OCI-M1 (cell line): ENCODE measurements at regions not wholly inside any gene's neighbourhood (a gene's known extent, or its start where the extent isn't known, plus 50 kb on each side); places are given as distances from the start of the nearest gene placed in this dataset.
A peak's percentile ranks its signal among the peaks of the same experiment; 100 is the strongest.
"Not testable (repeated sequence)": the region's sequence is repeated elsewhere in the genome, so short reads cannot be mapped to it uniquely, and the experiment has no call there.

Experiments used
- DNase-seq: peaks from one replicate; lab custom pipeline; 2025; lab: John Stamatoyannopoulos, UW

- no peak for DNase-seq
Measured at GRCh38 chr13:61358599-61358998, 57.0 kb downstream of the PCDH20 start.

DNA sequence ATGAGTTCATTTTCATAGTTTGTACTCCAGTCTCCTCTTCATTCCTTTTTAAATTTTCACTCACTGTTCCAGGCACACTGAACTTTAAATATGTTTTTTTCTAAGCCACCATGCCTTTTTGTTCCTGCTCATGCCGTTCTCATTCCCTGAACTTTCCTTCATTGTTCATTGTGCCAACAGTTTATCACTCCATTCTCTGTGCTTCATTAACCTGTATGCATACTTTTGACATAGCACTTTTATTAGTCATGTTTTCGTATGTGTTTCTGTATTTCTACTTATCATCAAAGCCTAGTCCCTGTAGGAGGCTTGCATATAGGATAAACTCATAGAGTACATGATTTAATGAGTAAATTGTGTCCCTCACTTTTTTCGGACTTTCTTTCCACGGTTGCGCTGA, 65.3 kb downstream of the PCDH20 start:
- DNase-seq, result no peak

DNA sequence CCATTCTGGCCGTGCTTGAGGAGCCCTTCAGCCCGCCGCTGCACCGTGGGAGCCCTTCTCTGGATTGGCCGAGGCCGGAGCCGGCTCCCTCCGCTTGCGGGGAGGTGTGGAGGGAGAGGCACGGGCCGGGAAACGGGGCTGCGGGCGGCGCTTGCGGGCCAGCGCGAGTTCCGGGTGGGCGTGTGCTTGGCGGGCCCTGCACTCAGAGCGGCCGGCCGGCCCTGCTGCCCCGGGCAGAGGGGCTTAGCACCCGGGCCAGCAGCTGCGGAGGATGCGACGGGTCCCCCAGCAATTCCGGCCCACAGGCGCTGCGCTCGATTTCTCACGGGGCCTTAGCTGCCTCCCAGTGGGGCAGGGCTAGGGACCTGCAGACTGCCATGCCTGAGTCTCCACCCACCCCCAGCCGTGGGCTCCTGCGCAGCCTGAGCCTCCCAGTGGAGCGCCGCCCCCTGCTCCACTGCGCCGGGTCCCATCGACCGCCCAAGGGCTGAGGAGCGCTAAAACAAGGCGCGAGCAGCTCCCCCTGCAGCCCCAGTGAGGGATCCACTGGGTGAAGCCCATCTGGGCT, 76.5 kb downstream of the PCDH20 start:
- no peak for DNase-seq

- no peak for DNase-seq
Measured at GRCh38 chr13:61316647-61317046, 99.0 kb downstream of the PCDH20 start.

- DNase-seq, result no peak
Measured at GRCh38 chr13:61294467-61295191, 121.0 kb downstream of the PCDH20 start.

GRCh38 chr13:61286148-61286745, 129.4 kb downstream of the PCDH20 start:
- peak; percentile 71 for DNase-seq

DNA sequence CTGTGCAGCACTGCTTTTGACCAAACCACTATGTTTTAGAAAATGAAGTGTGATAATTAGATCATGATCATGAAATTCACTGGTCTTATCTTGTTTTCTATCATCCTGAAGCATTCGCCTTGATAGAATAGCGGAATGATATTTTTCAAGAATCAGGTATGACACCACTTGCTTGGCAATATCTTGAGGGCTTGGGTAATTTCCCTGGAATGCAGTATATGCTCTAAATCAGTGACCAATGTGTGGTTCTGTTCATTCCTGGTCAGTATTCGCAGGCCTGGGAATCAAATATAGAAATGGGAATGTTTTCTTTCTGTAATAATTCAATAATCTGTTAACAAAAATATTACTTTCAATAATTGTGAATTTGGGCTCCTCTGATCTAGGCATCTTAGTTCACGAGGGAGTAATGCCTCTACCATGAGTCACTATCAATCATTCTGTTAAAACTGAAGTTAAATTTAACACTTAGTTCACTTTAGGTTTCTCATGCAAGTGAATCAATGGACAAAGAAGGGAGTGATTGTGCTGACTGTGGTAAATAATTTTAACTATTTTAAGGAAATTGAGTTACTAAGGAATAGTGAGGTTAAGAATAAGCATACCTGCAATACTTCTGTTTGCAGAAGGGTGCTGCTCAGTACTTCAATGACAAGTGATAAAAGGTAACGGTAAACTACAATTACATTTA, 137.9 kb downstream of the PCDH20 start:
- DNase-seq, result no peak

GRCh38 chr13:61277088-61277487, 138.6 kb downstream of the PCDH20 start:
- no peak for DNase-seq

- no peak for DNase-seq
Measured at GRCh38 chr13:61276401-61276800, 139.2 kb downstream of the PCDH20 start.

- no peak for DNase-seq
Measured at GRCh38 chr13:61275736-61276135, 139.9 kb downstream of the PCDH20 start.

DNA sequence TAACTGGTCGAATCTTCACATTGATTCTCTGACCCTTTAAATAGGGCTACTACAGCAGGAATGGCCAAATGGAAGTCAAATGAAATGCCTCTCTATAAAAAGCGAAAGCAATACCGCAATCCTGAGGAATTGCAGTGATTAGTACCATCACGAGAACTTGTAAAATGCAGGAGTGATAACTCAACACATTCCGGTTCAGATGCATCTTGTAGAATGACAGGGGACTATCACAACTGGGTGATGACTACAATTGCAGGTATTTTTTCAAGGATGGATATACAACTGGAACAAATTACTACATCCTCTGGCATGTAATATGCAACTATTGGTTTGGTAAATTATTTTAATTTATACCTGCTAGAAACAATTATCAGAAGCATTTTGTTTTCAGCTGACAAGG, 140.4 kb downstream of the PCDH20 start:
- no peak for DNase-seq

GRCh38 chr13:61266896-61267295, 148.8 kb downstream of the PCDH20 start:
- DNase-seq, result not testable (repeated sequence)

GRCh38 chr13:61261746-61262472, 153.7 kb downstream of the PCDH20 start:
- no peak for DNase-seq

DNA sequence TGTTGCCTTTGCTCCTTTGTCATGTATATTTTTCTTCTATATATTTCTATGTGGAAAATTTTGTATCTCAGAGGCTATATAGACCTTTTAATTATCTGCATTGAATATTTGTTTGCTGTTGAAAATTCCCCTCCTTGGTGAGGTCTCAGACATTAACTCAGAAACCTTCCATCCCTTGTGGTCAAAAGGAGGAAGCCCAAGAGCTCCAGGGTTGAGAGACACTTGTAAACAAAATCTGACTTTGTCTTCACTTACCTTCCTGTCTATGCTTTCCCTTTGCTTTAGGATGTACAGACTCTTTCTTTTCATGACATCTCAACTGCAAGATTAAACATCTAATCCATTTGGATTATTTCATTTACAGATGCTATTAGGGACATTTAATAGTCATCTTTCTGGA, 157.5 kb downstream of the PCDH20 start:
- DNase-seq, result no peak

DNA sequence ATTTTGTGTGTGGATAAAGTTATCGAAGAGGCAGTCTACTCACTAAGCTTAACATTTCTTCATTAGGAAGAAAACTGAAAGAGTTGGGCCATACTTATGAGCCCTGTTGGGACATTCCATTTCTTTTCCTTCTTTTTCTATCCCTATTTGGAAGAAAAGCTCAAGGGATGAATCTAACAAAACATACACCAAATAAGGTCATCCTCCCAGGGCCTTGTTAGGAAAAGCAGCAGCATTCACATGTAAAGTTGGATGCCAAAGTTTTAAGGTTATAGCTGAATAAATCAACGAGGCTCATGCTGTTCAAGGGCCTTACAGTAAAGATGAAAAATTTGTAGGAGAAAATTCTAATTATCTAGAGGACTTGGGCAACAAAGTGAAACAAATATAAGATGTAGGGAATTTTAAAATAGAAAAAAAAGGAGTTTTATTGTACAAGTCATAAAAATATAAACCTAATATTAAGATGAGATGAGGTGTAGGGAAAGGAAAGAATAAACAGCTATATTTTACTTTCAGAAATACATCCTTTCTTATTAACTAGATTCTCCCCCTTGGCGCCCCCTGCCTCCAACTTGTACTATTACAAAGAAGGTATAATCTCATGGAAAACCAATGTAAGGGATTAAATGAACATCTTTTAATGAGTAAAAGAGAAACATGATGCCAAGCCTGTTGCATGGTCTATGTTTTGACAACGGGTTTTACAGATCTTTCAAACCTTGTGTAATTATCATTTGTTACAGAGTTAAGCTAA, 160.4 kb downstream of the PCDH20 start:
- peak; percentile 51 for DNase-seq

GRCh38 chr13:61253105-61253877, 162.4 kb downstream of the PCDH20 start:
- peak; percentile 23 for DNase-seq

DNA sequence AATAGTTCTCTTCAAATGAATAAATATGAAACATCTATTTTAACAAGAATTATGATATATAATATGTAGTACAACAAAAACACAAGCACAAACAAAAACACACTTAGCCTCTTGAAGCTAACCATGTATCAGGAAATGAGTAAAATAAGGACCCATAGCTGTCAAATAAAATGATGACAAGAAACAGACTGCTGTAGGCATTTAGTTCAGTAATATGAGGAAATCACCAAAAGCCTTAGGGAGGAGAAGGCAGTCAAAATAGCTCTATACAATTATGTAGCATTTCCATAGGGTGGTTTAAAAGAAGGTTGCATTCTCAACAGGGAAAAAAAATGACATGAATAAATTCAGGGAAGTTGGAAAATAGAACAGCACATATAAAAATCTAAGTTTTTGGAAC, 163.4 kb downstream of the PCDH20 start:
- DNase-seq, result no peak

DNA sequence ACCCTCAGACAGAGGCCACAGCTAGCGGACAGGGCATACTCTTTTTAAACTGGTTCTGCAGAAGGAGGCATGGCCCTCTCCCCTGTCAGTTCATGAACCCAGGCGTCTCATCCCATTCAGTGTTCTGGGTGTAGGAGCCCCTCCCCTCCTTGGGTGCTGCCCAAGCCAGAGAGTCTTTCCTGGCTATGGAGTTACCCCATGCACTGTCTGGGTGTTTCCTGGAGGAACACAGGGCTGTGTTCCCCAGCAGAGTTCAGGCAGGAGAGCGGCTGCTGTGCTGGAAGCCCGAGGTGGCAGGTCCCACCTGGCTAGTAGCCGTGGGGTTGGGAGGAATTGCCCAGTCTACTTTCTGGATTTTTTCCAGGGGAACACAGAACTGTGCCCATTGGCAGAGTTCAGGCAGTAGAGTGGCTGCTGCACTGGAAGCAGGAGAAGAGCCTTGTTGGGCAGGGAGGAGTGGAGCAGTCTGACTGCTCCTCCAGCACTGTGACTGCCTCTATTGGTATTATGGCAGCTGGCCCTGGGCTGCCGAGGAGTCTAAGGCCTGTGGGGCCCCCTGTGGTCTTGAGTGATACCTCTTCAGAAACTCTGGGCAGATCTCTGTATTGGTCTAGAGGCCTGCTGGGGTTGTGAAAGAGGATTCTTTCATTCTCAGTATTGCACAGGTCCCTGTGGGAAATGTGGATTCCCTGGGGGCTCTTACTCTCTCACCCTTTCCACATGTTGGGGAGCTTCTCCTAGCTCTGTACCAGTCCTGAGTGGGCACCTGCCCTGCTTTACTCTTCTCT, 168.3 kb downstream of the PCDH20 start:
- DNase-seq, result no peak

DNA sequence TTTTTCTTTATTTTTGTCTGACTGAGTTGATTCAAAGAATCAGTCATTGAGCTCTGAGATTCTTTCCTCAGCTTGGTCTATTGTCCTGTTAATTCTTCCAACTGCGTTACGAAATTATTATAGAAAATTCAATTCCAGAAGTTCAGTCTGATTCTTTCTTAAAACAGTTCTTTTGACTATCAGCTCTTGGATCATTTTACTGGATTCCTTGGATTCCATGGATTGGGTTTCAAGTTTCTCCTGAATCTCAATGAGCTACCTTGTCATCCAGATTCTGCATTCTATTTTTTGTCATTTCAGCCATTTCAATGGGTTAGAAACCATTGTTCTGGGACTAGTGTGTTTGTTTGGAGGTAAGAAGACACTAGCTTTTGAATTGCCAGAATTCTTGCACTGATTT, 169.3 kb downstream of the PCDH20 start:
- no peak for DNase-seq

GRCh38 chr13:61215601-61216000, 200.0 kb downstream of the PCDH20 start:
- DNase-seq, result no peak
